SK-N-SH (cell line): ENCODE measurements at regions not wholly inside any gene's neighbourhood (a gene's known extent, or its start where the extent isn't known, plus 50 kb on each side); places are given as distances from the start of the nearest gene placed in this dataset.

Source experiments
- CTCF ChIA-PET: fragments of 300-600, 350-600 bp; formaldehyde crosslinking; extraction: SDS; loops from one replicate; lab custom pipeline; 2021; lab: Yijun Ruan, JAX
- POLR2A ChIA-PET: fragments of 350-600 bp; sonication (Branson Sonifier 250); formaldehyde crosslinking; extraction: SDS; loops from one replicate; lab custom pipeline; 2020; ENCODE audit warnings: antibody characterized with exemption, inconsistent platforms; lab: Yijun Ruan, JAX
- DNase-seq: peaks from one replicate; pipeline ENCODE4 v3.0.0; 2012
- H2AFZ ChIP-seq: fragments of 200-600 bp; sonication (generic); 2 replicates; pipeline ENCODE4 v1.8.1; 2016; ENCODE audit warnings: antibody characterized with exemption, mild to moderate bottlenecking, low read depth
- H3F3A ChIP-seq: fragments of 200-600 bp; sonication (generic); replicated peaks from 2 replicates; pipeline ENCODE3; 2016; ENCODE audit warnings: antibody characterized with exemption, mild to moderate bottlenecking; ENCODE audit not compliant: insufficient read depth
- H3K27ac ChIP-seq, 2 experiments: fragments of 200-500 bp in 1 of 2; fragments of 200-600 bp in 1 of 2; sonication (Bioruptor generic) in 1 of 2; sonication (generic), shearing (Covaris generic) in 1 of 2; 2 replicates each; pipeline versions ENCODE4 v1.5.1 to v1.6.1; 2014 to 2016; ENCODE audit warnings: low read depth in 2 of 2, inconsistent platforms in 1 of 2, low read length in 1 of 2, mild to moderate bottlenecking in 1 of 2, mixed read lengths in 1 of 2
- H3K27me3 ChIP-seq: fragments of 200-600 bp; sonication (generic), shearing (Covaris generic); 2 replicates; pipeline ENCODE4 v1.6.1; 2016; ENCODE audit warnings: mixed run types; ENCODE audit not compliant: insufficient read depth
- H3K36me3 ChIP-seq, 2 experiments: fragments of 200-500 bp in 1 of 2; fragments of 200-600 bp in 1 of 2; sonication (Bioruptor generic) in 1 of 2; sonication (generic) in 1 of 2; replicated peaks in 1 of 2; 2 replicates each; pipeline versions ENCODE3 to v1.5.1; 2014 to 2016; ENCODE audit warnings: low read length in 1 of 2, mild to moderate bottlenecking in 1 of 2; ENCODE audit not compliant: insufficient read depth in 2 of 2, control insufficient read depth in 1 of 2
- H3K4me1 ChIP-seq, 2 experiments: fragments of 200-500 bp in 1 of 2; fragments of 200-600 bp in 1 of 2; sonication (Bioruptor generic) in 1 of 2; sonication (generic), shearing (Covaris generic) in 1 of 2; 2 replicates each; pipeline versions ENCODE4 v1.5.1 to v1.6.1; 2014 to 2016; ENCODE audit warnings: low read depth in 1 of 2, low read length in 1 of 2, mixed run types in 1 of 2; ENCODE audit not compliant: insufficient read depth in 2 of 2, control insufficient read depth in 1 of 2
- H3K4me2 ChIP-seq: fragments of 200-600 bp; sonication (generic), shearing (Covaris generic); 2 replicates; pipeline ENCODE4 v1.6.1; 2017; ENCODE audit warnings: mixed run types
- H3K4me3 ChIP-seq, 2 experiments: fragments of 200-500 bp in 1 of 2; fragments of 200-600 bp in 1 of 2; sonication (Bioruptor generic) in 1 of 2; sonication (generic), shearing (Covaris generic) in 1 of 2; 2 replicates each; pipeline versions ENCODE4 v1.5.1 to v1.8.1; 2014 to 2016; ENCODE audit warnings: low read depth in 2 of 2, inconsistent platforms in 1 of 2, low read length in 1 of 2, mild to moderate bottlenecking in 1 of 2, mixed read lengths in 1 of 2, moderate library complexity in 1 of 2
- H3K79me2 ChIP-seq: fragments of 200-600 bp; sonication (generic); 2 replicates; pipeline ENCODE4 v1.8.1; 2017; ENCODE audit warnings: mild to moderate bottlenecking; ENCODE audit not compliant: insufficient read depth
- H3K9ac ChIP-seq: fragments of 200-600 bp; sonication (generic); 2 replicates; pipeline ENCODE4 v1.6.1; 2017; ENCODE audit warnings: mixed run types
- H3K9me2 ChIP-seq: fragments of 200-600 bp; sonication (generic); 2 replicates; pipeline ENCODE4 v1.6.1; 2017; ENCODE audit warnings: mixed run types
- H3K9me3 ChIP-seq: fragments of 200-600 bp; sonication (generic); 2 replicates; pipeline ENCODE4 v1.6.1; 2017; ENCODE audit warnings: mixed run types, mild to moderate bottlenecking, moderate library complexity
- H4K20me1 ChIP-seq: fragments of 200-600 bp; sonication (generic); 2 replicates; pipeline ENCODE4 v1.6.1; 2017; ENCODE audit warnings: mild to moderate bottlenecking, mixed run types; ENCODE audit not compliant: insufficient read depth
- CTCF ChIP-seq: fragments of 200-600 bp; sonication (generic); IDR thresholded peaks from 2 replicates; pipeline ENCODE4 v1.6.1; 2017; ENCODE audit warnings: antibody characterized with exemption, mild to moderate bottlenecking, moderate library complexity
- ELF1 ChIP-seq: IDR thresholded peaks from 2 replicates; pipeline ENCODE4 v1.4.0; 2012
- EP300 ChIP-seq, 2 experiments: IDR thresholded peaks; 2 replicates each; pipeline versions ENCODE4 v1.4.0 to v1.6.1; 2012; ENCODE audit warnings: borderline replicate concordance in 1 of 2, low read depth in 1 of 2, low read length in 1 of 2
- FOXM1 ChIP-seq: IDR thresholded peaks from 2 replicates; pipeline ENCODE4 v1.4.0; 2012; ENCODE audit warnings: low read depth, mild to moderate bottlenecking
- GABPA ChIP-seq: IDR thresholded peaks from 2 replicates; pipeline ENCODE4 v1.4.0; 2012; ENCODE audit warnings: low read depth, mild to moderate bottlenecking
- MAX ChIP-seq: IDR thresholded peaks from 2 replicates; pipeline ENCODE4 v1.4.0; 2012; ENCODE audit warnings: low read depth
- NRF1 ChIP-seq: IDR thresholded peaks from 2 replicates; pipeline ENCODE4 v1.6.1; 2012; ENCODE audit warnings: low read depth, mild to moderate bottlenecking, low read length
- POLR2AphosphoS5 ChIP-seq: IDR thresholded peaks from 2 replicates; pipeline ENCODE4 v1.6.1; 2012; ENCODE audit warnings: low read depth, low read length
- RCOR1 ChIP-seq: fragments of 150-350 bp; IDR thresholded peaks from 2 replicates; pipeline ENCODE4 v1.6.1; 2017; ENCODE audit warnings: antibody characterized with exemption, low read length
- REST ChIP-seq: IDR thresholded peaks from 2 replicates; pipeline ENCODE4 v1.6.1; 2012; ENCODE audit warnings: mild to moderate bottlenecking, low read depth, low read length, moderate library complexity
- RFX5 ChIP-seq: IDR thresholded peaks from 2 replicates; pipeline ENCODE4 v1.6.1; 2012; ENCODE audit warnings: mild to moderate bottlenecking, improper control_type of control experiment, low read length
- RXRA ChIP-seq: IDR thresholded peaks from 2 replicates; pipeline ENCODE4 v1.4.0; 2012; ENCODE audit warnings: low read depth, mild to moderate bottlenecking, borderline replicate concordance
- SIN3A ChIP-seq: IDR thresholded peaks from 2 replicates; pipeline ENCODE4 v1.6.1; 2012; ENCODE audit warnings: low read depth, mild to moderate bottlenecking, low read length, moderate library complexity, borderline replicate concordance
- TAF1 ChIP-seq: IDR thresholded peaks from 2 replicates; pipeline ENCODE4 v1.6.1; 2012; ENCODE audit warnings: low read depth, mild to moderate bottlenecking, low read length, moderate library complexity, borderline replicate concordance
- TEAD4 ChIP-seq: IDR thresholded peaks from 2 replicates; pipeline ENCODE4 v1.4.0; 2012; ENCODE audit warnings: mild to moderate bottlenecking, borderline replicate concordance; ENCODE audit not compliant: insufficient read depth
- USF1 ChIP-seq: IDR thresholded peaks from 2 replicates; pipeline ENCODE4 v1.4.0; 2012; ENCODE audit warnings: low read depth, borderline replicate concordance
- USF2 ChIP-seq: fragments of 150-350 bp; IDR thresholded peaks from 2 replicates; pipeline ENCODE4 v1.6.1; 2017; ENCODE audit warnings: antibody characterized with exemption, low read length, low read depth, borderline replicate concordance
- YY1 ChIP-seq: IDR thresholded peaks from 2 replicates; pipeline ENCODE4 v1.4.0; 2012; ENCODE audit warnings: low read depth, mild to moderate bottlenecking
- ZBTB33 ChIP-seq: IDR thresholded peaks from 2 replicates; pipeline ENCODE4 v1.4.0; 2012; ENCODE audit warnings: low read depth, borderline replicate concordance
- WGBS: methylation state at CpG from one replicate; pipeline ENCODE4 v1.1.6; 2017; ENCODE audit warnings: low lambda C conversion rate; 5-methylcytosine and 5-hydroxymethylcytosine counted together

- TF ChIP-seq GABPA, result no peak
- no peak for TF ChIP-seq ELF1
- no peak for TF ChIP-seq TAF1
- TF ChIP-seq ZBTB33, result no peak
- TF ChIP-seq USF2, result no peak
- TF ChIP-seq FOXM1, result no peak
Measured at GRCh38 chr16:24634919-24635318, 94.5 kb upstream of the TNRC6A start (continued).

GRCh38 chr16:24635900-24636610 lies 93.4 kb upstream of the TNRC6A start:
- no peaks in the 10 kb centered on the region for H3K27me3 ChIP-seq
- no peak overlapping the region for H3K4me3 ChIP-seq
- H3K9ac ChIP-seq, result no peak overlapping the region
- H3K9me3 ChIP-seq, result no peaks in the 10 kb centered on the region
- no peak overlapping the region for H2AFZ ChIP-seq
- no peaks in the 10 kb centered on the region for H4K20me1 ChIP-seq
- peak; percentile 83 for DNase-seq
- no peaks in the 10 kb centered on the region for H3K79me2 ChIP-seq
- peak overlapping the region; percentile 18 for H3K4me2 ChIP-seq
- ChIA-PET POLR2A (no interaction called here), CTCF (interaction anchor here (1.2 kb wide), 1 partner anchor 22 kb away, joined by 3 read pairs; no protein-coding TSS in a partner anchor)
- WGBS, result 7% methylated on average over 6 of the region's 6 CpGs
- H3F3A ChIP-seq, result peaks cover 19% of the 10 kb centered on the region
- no peaks in the 10 kb centered on the region for H3K36me3 ChIP-seq
- peak overlapping the region; percentile 34 to 73; a peak in 3 of 4 replicates for H3K27ac ChIP-seq
- H3K9me2 ChIP-seq, result no peaks in the 10 kb centered on the region
- peaks cover 4 to 16% of the 10 kb centered on the region in 2 experiments; a peak in 3 of 4 replicates for H3K4me1 ChIP-seq
- TF ChIP-seq CTCF (no peak), RCOR1 (peak; percentile 98), GABPA (no peak), EP300 (IDR thresholded peaks at IDR 0.05; ENCODE audit: borderline replicate concordance in 1 of 2, low read depth in 1 of 2, low read length in 1 of 2) (peak; percentile 92 to 97), USF1 (peak; percentile 64; the same call in 1 of the 2 replicates), ELF1 (no peak), RFX5 (no peak), REST (0 out of 2 replicates have a peak, but pooled peaks have one; percentile 47), SIN3A (0 out of 2 replicates have a peak, but pooled peaks have one; percentile 55), RXRA (peak; percentile 62; the same call in 1 of the 2 replicates), USF2 (no peak), POLR2AphosphoS5 (peak; percentile 78; the same call in 1 of the 2 replicates), NRF1 (no peak), YY1 (0 out of 2 replicates have a peak, but pooled peaks have one; percentile 12), MAX (peak; percentile 67), TEAD4 (peak; percentile 96)
